ENCODE measurements at regions not wholly inside any gene's neighbourhood (a gene's known extent, or its start where the extent isn't known, plus 50 kb on each side); places are given as distances from the start of the nearest gene placed in this dataset.

DNA sequence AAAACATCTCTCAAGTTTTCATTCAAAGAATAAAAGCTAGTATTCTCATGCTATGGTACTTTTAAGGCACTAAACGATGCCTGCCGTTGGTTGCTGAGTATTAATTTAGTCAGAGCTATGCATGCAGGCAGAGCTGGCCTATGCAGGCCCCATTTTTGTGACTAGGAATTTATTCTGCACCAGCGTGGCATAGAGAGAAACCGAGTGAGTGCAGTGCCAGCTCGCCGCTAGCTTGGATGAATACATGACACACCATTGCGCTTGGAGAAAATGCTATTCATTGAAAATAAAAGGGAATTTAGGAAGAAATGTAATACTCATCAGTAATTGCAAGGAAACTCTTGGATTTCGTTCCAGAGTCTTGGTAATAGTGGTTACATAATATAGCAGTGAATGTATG, 231.6 kb upstream of the RBFOX1 start:
- DNase-seq (no peak), ATAC-seq (ENCODE audit: insufficient read depth, low FRiP score) (no peak)
- Histone ChIP-seq H3K27me3 (ENCODE audit: control insufficient read depth in 3 of 3, insufficient read depth in 3 of 3, low read length in 2 of 3) (no peaks in the 10 kb centered on the region), H3K9ac (ENCODE audit: insufficient read depth in 1 of 2, low read length in 2 of 2) (no peak overlapping the region), H3K9me3 (ENCODE audit: control insufficient read depth in 4 of 4, insufficient read depth in 3 of 4, low read length in 3 of 4) (no peaks in the 10 kb centered on the region), H3K4me3 (no peak overlapping the region), H3K36me3 (ENCODE audit: control insufficient read depth in 4 of 4, insufficient read depth in 4 of 4, low read length in 4 of 4) (no peaks in the 10 kb centered on the region), H3K27ac (ENCODE audit: low read depth in 1 of 2, low read length in 1 of 2) (no peak overlapping the region), H3K4me1 (ENCODE audit: control insufficient read depth in 5 of 5, insufficient read depth in 5 of 5, low read length in 5 of 5) (no peaks in the 10 kb centered on the region)
- WGBS, 2 donors: 83 to 86% methylated on average over 8 of the region's 8 CpGs
- TF ChIP-seq, protein P1, sequence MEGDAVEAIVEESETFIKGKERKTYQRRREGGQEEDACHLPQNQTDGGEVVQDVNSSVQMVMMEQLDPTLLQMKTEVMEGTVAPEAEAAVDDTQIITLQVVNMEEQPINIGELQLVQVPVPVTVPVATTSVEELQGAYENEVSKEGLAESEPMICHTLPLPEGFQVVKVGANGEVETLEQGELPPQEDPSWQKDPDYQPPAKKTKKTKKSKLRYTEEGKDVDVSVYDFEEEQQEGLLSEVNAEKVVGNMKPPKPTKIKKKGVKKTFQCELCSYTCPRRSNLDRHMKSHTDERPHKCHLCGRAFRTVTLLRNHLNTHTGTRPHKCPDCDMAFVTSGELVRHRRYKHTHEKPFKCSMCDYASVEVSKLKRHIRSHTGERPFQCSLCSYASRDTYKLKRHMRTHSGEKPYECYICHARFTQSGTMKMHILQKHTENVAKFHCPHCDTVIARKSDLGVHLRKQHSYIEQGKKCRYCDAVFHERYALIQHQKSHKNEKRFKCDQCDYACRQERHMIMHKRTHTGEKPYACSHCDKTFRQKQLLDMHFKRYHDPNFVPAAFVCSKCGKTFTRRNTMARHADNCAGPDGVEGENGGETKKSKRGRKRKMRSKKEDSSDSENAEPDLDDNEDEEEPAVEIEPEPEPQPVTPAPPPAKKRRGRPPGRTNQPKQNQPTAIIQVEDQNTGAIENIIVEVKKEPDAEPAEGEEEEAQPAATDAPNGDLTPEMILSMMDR (IDR thresholded peaks at IDR 0.05; ENCODE audit: control extremely low read depth, extremely low read depth): no peak

DNA sequence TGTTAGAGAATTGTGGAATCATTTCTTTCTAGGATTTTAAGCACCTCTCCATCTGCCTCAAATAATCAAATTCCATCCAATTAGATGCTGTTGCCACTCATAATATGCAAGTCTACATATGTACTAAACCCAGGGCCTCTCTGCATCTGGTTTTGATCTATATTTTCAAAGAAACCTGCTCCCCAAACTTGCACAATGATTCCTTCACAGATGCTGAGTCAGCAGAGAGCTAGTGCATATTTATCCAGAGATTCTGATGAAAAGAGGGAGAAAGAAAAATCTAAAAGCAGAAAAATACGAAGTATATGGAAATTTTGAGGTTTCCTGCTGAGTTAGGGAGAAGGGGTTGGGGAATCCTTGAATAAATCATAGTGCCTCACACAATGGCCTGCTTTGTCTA, 235.1 kb upstream of the RBFOX1 start:
- TF ChIP-seq, protein P1 (IDR thresholded peaks at IDR 0.05; ENCODE audit: control extremely low read depth, extremely low read depth): no peak
- no peaks in the 10 kb centered on the region for H3K9me3 ChIP-seq (ENCODE audit: control insufficient read depth in 4 of 4, insufficient read depth in 3 of 4, low read length in 3 of 4)
- WGBS, 2 donors: 26 to 27% methylated on average over 1 of the region's 1 CpG
- no peak overlapping the region for H3K27ac ChIP-seq (ENCODE audit: low read depth in 1 of 2, low read length in 1 of 2)
- H3K4me3 ChIP-seq: no peak overlapping the region
- no peaks in the 10 kb centered on the region for H3K36me3 ChIP-seq (ENCODE audit: control insufficient read depth in 4 of 4, insufficient read depth in 4 of 4, low read length in 4 of 4)
- H3K4me1 ChIP-seq (ENCODE audit: control insufficient read depth in 5 of 5, insufficient read depth in 5 of 5, low read length in 5 of 5): no peaks in the 10 kb centered on the region
- peaks cover 0 to 2% (median 0%) of the 10 kb centered on the region in 3 donors for H3K27me3 ChIP-seq (ENCODE audit: control insufficient read depth in 3 of 3, insufficient read depth in 3 of 3, low read length in 2 of 3)
- DNase-seq (no peak), ATAC-seq (ENCODE audit: insufficient read depth, low FRiP score) (no peak)
- no peak overlapping the region for H3K9ac ChIP-seq (ENCODE audit: insufficient read depth in 1 of 2, low read length in 2 of 2)

DNA sequence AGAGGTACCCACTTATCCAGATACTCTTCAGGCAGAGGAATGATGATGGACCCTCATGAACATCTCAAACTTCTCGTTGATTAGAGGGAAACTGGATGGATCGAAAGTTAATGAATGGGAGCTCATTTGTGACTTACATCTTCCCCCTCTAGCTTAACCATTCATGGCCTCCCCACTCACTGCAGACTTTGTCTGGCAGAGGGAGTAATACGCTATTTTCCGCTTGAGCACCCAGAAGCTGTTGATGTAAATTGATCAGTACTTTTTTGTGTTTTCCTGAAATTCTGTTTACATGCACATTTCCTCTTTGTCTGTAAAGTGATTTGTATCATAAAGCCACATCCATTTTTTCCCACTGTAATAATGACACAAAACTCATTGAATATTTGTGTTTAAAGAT, 239.1 kb upstream of the RBFOX1 start:
- TF ChIP-seq, protein P1 (IDR thresholded peaks at IDR 0.05; ENCODE audit: control extremely low read depth, extremely low read depth): no peak
- Histone ChIP-seq H3K27ac (ENCODE audit: low read depth in 1 of 2, low read length in 1 of 2) (no peak overlapping the region), H3K4me1 (ENCODE audit: control insufficient read depth in 5 of 5, insufficient read depth in 5 of 5, low read length in 5 of 5) (no peaks in the 10 kb centered on the region), H3K9me3 (ENCODE audit: control insufficient read depth in 4 of 4, insufficient read depth in 3 of 4, low read length in 3 of 4) (no peaks in the 10 kb centered on the region), H3K9ac (ENCODE audit: insufficient read depth in 1 of 2, low read length in 2 of 2) (no peak overlapping the region), H3K27me3 (ENCODE audit: control insufficient read depth in 3 of 3, insufficient read depth in 3 of 3, low read length in 2 of 3) (peaks cover 0 to 11% (median 0%) of the 10 kb centered on the region in 3 donors), H3K4me3 (no peak overlapping the region), H3K36me3 (ENCODE audit: control insufficient read depth in 4 of 4, insufficient read depth in 4 of 4, low read length in 4 of 4) (no peaks in the 10 kb centered on the region)
- 90 to 91% methylated on average over 4 of the region's 4 CpGs for WGBS, 2 donors
- no peak for DNase-seq
- no peak for ATAC-seq (ENCODE audit: insufficient read depth, low FRiP score)

DNA sequence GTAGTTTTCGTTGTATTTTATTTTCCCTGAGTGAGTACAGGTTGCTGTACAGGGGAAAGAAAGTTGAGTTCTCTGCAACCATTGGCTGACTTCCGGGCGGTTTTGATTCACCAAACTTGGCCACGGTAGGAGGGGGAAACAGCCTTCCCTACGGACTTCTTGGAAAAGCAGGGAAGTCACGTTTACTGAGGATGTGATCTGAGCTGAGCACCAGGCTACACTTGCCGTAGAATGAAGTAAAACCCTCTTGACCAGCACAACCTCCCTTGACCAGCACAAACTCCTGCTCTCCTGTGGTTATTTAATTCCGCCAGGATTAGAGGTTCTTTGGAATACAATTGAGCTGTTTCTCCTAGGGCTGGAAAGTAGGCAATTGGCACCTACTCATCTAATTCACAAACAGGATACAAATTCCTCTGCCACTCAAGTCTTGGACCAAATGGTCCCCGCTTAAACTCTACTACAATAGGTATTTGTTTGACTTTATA, 242.0 kb upstream of the RBFOX1 start:
- Histone ChIP-seq H3K9ac (ENCODE audit: insufficient read depth in 1 of 2, low read length in 2 of 2) (no peak overlapping the region), H3K9me3 (ENCODE audit: control insufficient read depth in 4 of 4, insufficient read depth in 3 of 4, low read length in 3 of 4) (peaks cover 0 to 3% (median 0%) of the 10 kb centered on the region in 4 donors), H3K4me1 (ENCODE audit: control insufficient read depth in 5 of 5, insufficient read depth in 5 of 5, low read length in 5 of 5) (no peaks in the 10 kb centered on the region), H3K27me3 (ENCODE audit: control insufficient read depth in 3 of 3, insufficient read depth in 3 of 3, low read length in 2 of 3) (peaks cover 0 to 11% (median 0%) of the 10 kb centered on the region in 3 donors), H3K27ac (ENCODE audit: low read depth in 1 of 2, low read length in 1 of 2) (no peak overlapping the region), H3K36me3 (ENCODE audit: control insufficient read depth in 4 of 4, insufficient read depth in 4 of 4, low read length in 4 of 4) (no peaks in the 10 kb centered on the region), H3K4me3 (no peak overlapping the region)
- WGBS, 2 donors: 18 to 19% methylated on average over 9 of the region's 9 CpGs
- no peak for ATAC-seq (ENCODE audit: insufficient read depth, low FRiP score)
- TF ChIP-seq, protein P1 (IDR thresholded peaks at IDR 0.05; ENCODE audit: control extremely low read depth, extremely low read depth): no peak
- no peak for DNase-seq

All from lung (tissue), 11 donors.